ENCODE measurements at regions not wholly inside any gene's neighbourhood (a gene's known extent, or its start where the extent isn't known, plus 50 kb on each side); places are given as distances from the start of the nearest gene placed in this dataset.

DNA sequence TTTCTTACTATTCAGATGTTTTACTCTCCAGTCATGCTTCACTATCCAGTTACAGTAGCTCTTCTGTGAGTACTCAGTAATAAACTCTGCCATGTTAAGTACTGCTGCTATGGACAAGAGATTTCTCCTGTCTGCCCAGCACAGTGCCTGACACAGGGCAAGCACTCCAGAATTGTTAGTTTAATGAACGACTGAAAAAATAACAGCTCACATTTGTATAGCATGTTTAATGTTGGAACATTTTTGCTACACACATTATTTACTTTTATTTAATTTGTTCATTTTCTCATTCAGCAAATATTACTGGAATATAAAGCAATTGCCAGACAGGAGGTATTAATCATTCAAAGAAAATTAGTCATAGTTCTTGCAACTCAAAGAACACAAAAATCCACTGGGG is 142.6 kb upstream of the HMGN3 start:
- TF ChIP-seq, protein P1, sequence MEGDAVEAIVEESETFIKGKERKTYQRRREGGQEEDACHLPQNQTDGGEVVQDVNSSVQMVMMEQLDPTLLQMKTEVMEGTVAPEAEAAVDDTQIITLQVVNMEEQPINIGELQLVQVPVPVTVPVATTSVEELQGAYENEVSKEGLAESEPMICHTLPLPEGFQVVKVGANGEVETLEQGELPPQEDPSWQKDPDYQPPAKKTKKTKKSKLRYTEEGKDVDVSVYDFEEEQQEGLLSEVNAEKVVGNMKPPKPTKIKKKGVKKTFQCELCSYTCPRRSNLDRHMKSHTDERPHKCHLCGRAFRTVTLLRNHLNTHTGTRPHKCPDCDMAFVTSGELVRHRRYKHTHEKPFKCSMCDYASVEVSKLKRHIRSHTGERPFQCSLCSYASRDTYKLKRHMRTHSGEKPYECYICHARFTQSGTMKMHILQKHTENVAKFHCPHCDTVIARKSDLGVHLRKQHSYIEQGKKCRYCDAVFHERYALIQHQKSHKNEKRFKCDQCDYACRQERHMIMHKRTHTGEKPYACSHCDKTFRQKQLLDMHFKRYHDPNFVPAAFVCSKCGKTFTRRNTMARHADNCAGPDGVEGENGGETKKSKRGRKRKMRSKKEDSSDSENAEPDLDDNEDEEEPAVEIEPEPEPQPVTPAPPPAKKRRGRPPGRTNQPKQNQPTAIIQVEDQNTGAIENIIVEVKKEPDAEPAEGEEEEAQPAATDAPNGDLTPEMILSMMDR (conservative IDR thresholded peaks at IDR 0.05; ENCODE audit: low read depth, low read length) = no peak
- no peak for TF ChIP-seq EZH2 (IDR thresholded peaks at IDR 0.05; ENCODE audit: low read length, unreplicated experiment)
- TF ChIP-seq EZH2phosphoT487 (IDR thresholded peaks at IDR 0.05; ENCODE audit: borderline replicate concordance, low read length) = no peak

All from PC-3 (cell line).